NT2/D1 (cell line): ENCODE measurements at regions not wholly inside any gene's neighbourhood (a gene's known extent, or its start where the extent isn't known, plus 50 kb on each side); places are given as distances from the start of the nearest gene placed in this dataset.

Experiments
- DNase-seq: peaks from one replicate; pipeline ENCODE4 v3.0.0-alpha.2; 2011; ENCODE audit warnings: low read depth, low spot score
- H3K27me3 ChIP-seq: 2 replicates; pipeline ENCODE4 v1.6.0; 2011; ENCODE audit warnings: mild to moderate bottlenecking; ENCODE audit not compliant: insufficient read length, insufficient read depth
- H3K36me3 ChIP-seq: 2 replicates; pipeline ENCODE4 v1.6.1; 2011; ENCODE audit warnings: mild to moderate bottlenecking, low read length, mixed read lengths; ENCODE audit not compliant: insufficient read depth, insufficient read length
- H3K4me1 ChIP-seq: 2 replicates; pipeline ENCODE4 v1.5.1; 2011; ENCODE audit not compliant: insufficient read depth, insufficient read length
- H3K4me3 ChIP-seq: 2 replicates; pipeline ENCODE4 v1.5.1; 2011; ENCODE audit warnings: low read depth; ENCODE audit not compliant: insufficient read length
- H3K9ac ChIP-seq: 2 replicates; pipeline ENCODE4 v1.6.0; 2011; ENCODE audit warnings: low read depth; ENCODE audit not compliant: insufficient read length
- H3K9me3 ChIP-seq: 2 replicates; pipeline ENCODE4 v1.5.1; 2011; ENCODE audit warnings: mild to moderate bottlenecking, low read length; ENCODE audit not compliant: insufficient read depth
- SUZ12 ChIP-seq: IDR thresholded peaks from 2 replicates; pipeline ENCODE4 v1.6.1; 2011; ENCODE audit not compliant: insufficient read length, insufficient read depth; ENCODE audit errors: extremely low read depth
- YY1 ChIP-seq: IDR thresholded peaks from 2 replicates; pipeline ENCODE4 v1.6.1; 2011; ENCODE audit not compliant: insufficient read length, insufficient read depth
- ZNF274 ChIP-seq: IDR thresholded peaks from 2 replicates; pipeline ENCODE4 v1.6.1; 2011; ENCODE audit warnings: mild to moderate bottlenecking, low read depth, low read length

GRCh38 chr4:58090539-58090938 is 980.4 kb upstream of the IGFBP7 start:
- H3K36me3 ChIP-seq: no peaks in the 10 kb centered on the region
- TF ChIP-seq ZNF274 (no peak), YY1 (no peak), SUZ12 (no peak)
- no peaks in the 10 kb centered on the region for H3K27me3 ChIP-seq

GRCh38 chr4:58081356-58081755 is 971.2 kb upstream of the IGFBP7 start:
- TF ChIP-seq ZNF274 (no peak), YY1 (no peak)

More at GRCh38 chr4:58090539-58090938, 980.4 kb upstream of the IGFBP7 start:
- no peak overlapping the region for H3K4me3 ChIP-seq
- H3K9ac ChIP-seq: no peak overlapping the region
- H3K4me1 ChIP-seq: no peaks in the 10 kb centered on the region
- no peak for DNase-seq
- H3K9me3 ChIP-seq: no peaks in the 10 kb centered on the region

GRCh38 chr4:58075724-58076123 is 965.5 kb upstream of the IGFBP7 start:
- H3K27me3 ChIP-seq: no peaks in the 10 kb centered on the region
- DNase-seq: no peak
- no peaks in the 10 kb centered on the region for H3K36me3 ChIP-seq
- TF ChIP-seq ZNF274 (no peak), SUZ12 (no peak), YY1 (no peak)
- no peak overlapping the region for H3K9ac ChIP-seq
- no peaks in the 10 kb centered on the region for H3K4me1 ChIP-seq
- no peaks in the 10 kb centered on the region for H3K9me3 ChIP-seq
- no peak overlapping the region for H3K4me3 ChIP-seq

More at GRCh38 chr4:58081356-58081755, 971.2 kb upstream of the IGFBP7 start:
- no peaks in the 10 kb centered on the region for H3K27me3 ChIP-seq
- no peak overlapping the region for H3K9ac ChIP-seq
- no peaks in the 10 kb centered on the region for H3K9me3 ChIP-seq
- H3K4me1 ChIP-seq: no peaks in the 10 kb centered on the region
- H3K36me3 ChIP-seq: no peaks in the 10 kb centered on the region
- H3K4me3 ChIP-seq: no peak overlapping the region
- DNase-seq: no peak

GRCh38 chr4:58074382-58074781 is 964.2 kb upstream of the IGFBP7 start:
- Histone ChIP-seq H3K9ac (no peak overlapping the region), H3K4me1 (no peaks in the 10 kb centered on the region), H3K4me3 (no peak overlapping the region), H3K27me3 (no peaks in the 10 kb centered on the region), H3K36me3 (no peaks in the 10 kb centered on the region), H3K9me3 (no peaks in the 10 kb centered on the region)
- DNase-seq: no peak
- TF ChIP-seq ZNF274 (no peak), YY1 (no peak)

- Histone ChIP-seq H3K9ac (no peak overlapping the region), H3K4me3 (no peak overlapping the region), H3K4me1 (no peaks in the 10 kb centered on the region), H3K9me3 (no peaks in the 10 kb centered on the region), H3K36me3 (no peaks in the 10 kb centered on the region), H3K27me3 (no peaks in the 10 kb centered on the region)
- TF ChIP-seq ZNF274: no peak
- TF ChIP-seq SUZ12: no peak
- TF ChIP-seq YY1: no peak
- no peak for DNase-seq
Measured at GRCh38 chr4:58070726-58071125, 960.5 kb upstream of the IGFBP7 start.

- Histone ChIP-seq H3K9me3 (no peaks in the 10 kb centered on the region), H3K4me1 (no peaks in the 10 kb centered on the region), H3K36me3 (no peaks in the 10 kb centered on the region), H3K27me3 (no peaks in the 10 kb centered on the region), H3K9ac (no peak overlapping the region), H3K4me3 (no peak overlapping the region)
- DNase-seq: no peak
- TF ChIP-seq SUZ12: no peak
- TF ChIP-seq YY1: no peak
- TF ChIP-seq ZNF274: no peak
Measured at GRCh38 chr4:58064653-58065052, 954.5 kb upstream of the IGFBP7 start.

- no peaks in the 10 kb centered on the region for H3K4me1 ChIP-seq
- H3K36me3 ChIP-seq: no peaks in the 10 kb centered on the region
- no peak overlapping the region for H3K9ac ChIP-seq
- H3K27me3 ChIP-seq: no peaks in the 10 kb centered on the region
- TF ChIP-seq ZNF274 (no peak), YY1 (no peak), SUZ12 (no peak)
- no peak for DNase-seq
- no peaks in the 10 kb centered on the region for H3K9me3 ChIP-seq
- H3K4me3 ChIP-seq: no peak overlapping the region
Measured at GRCh38 chr4:58063404-58064160, 953.4 kb upstream of the IGFBP7 start.

GRCh38 chr4:58061967-58062366 is 951.8 kb upstream of the IGFBP7 start:
- Histone ChIP-seq H3K9ac (no peak overlapping the region), H3K9me3 (no peaks in the 10 kb centered on the region), H3K27me3 (no peaks in the 10 kb centered on the region), H3K4me1 (no peaks in the 10 kb centered on the region), H3K36me3 (no peaks in the 10 kb centered on the region), H3K4me3 (no peak overlapping the region)
- DNase-seq: no peak
- TF ChIP-seq YY1 (no peak), ZNF274 (no peak), SUZ12 (no peak)
